GM12891 (cell line): ENCODE measurements at regions not wholly inside any gene's neighbourhood (a gene's known extent, or its start where the extent isn't known, plus 50 kb on each side); places are given as distances from the start of the nearest gene placed in this dataset.

Experiments
- DNase-seq: peaks from one replicate; pipeline ENCODE4 v3.0.0; 2011; ENCODE audit warnings: low spot score; ENCODE audit not compliant: insufficient read length
- FAIRE-seq: peaks from 2 replicates; lab custom pipeline; 2011; peaks lifted over from hg19 to GRCh38; lab: Jason Lieb, UNC
- PAX5 ChIP-seq: IDR thresholded peaks from 2 replicates; pipeline ENCODE4 v1.6.1; 2011; ENCODE audit warnings: low read length, moderate library complexity, mild to moderate bottlenecking; ENCODE audit not compliant: insufficient read depth, severe bottlenecking
- POLR2A ChIP-seq: IDR thresholded peaks from 2 replicates; pipeline ENCODE4 v1.6.1; 2011; ENCODE audit warnings: low read depth, low read length, control low read depth
- POLR2AphosphoS5 ChIP-seq: IDR thresholded peaks from 2 replicates; pipeline ENCODE4 v1.6.1; 2011; ENCODE audit warnings: low read depth, low read length, control low read depth
- POU2F2 ChIP-seq: IDR thresholded peaks from 2 replicates; pipeline ENCODE4 v1.6.1; 2011; ENCODE audit warnings: low read depth, mild to moderate bottlenecking, control low read depth, low read length, moderate library complexity
- SPI1 ChIP-seq: IDR thresholded peaks from 2 replicates; pipeline ENCODE4 v1.6.1; 2011; ENCODE audit warnings: low read depth, low read length, control low read depth
- TAF1 ChIP-seq: IDR thresholded peaks from 2 replicates; pipeline ENCODE4 v1.6.1; 2011; ENCODE audit warnings: low read depth, low read length, control low read depth

DNA sequence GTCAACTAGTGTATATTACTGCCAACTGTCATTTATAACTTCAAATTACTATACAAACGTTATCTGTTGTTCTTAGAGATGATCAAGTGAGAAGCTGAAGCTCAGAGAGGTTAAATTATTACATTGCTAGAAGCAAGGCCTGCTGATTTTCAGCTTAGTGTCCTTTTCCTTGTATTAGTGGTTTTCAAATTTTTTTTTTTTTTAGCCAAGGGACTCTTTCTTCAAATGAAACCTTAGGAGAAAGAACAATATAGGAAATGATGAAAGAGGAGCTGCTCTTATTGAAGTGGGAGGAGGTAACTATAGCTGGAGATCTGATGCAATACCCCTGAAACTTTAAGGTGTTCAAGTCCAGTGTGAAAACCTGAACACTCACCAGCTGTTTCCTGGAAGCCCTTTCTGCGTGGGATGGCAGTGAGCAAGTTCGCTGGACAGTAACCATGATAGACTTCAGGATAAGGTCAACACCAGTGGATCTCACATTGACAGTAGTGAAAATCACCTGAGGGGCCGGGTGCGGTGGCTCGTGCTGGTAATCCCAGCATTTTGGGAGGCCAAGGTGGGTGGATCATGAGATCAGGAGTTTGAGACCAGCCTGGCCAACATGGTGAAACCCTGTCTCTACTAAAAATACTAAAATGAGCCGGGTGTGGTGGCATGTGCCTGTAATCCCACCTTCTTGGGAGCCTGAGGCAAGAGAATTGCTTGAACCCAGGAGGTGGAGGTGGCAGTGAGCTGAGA is 376.2 kb downstream of the EDEM1 start:
- TF ChIP-seq POLR2AphosphoS5 = no peak
- DNase-seq (no peak), FAIRE-seq (no peak)

DNA sequence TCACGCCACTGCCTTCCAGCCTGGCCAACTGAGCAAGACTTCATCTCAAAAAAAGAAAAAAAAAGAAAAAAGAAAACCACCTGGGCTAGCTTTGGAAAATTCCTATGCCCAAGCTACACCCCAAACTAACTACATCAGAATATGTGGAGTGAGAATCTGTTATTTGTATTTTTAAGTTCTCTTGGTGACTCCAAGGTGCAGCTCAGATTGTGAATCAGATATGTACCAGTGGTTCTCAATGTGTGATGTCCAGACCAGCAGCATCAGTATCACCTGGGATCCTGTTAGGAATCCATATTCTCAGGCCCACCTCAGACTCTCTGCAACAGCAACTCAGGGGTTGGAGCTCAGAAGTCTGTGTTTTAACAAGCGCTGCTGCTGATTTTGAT is 376.8 kb downstream of the EDEM1 start:
- DNase-seq (no peak), FAIRE-seq (no peak)
- no peak for TF ChIP-seq SPI1
- no peak for TF ChIP-seq PAX5
- no peak for TF ChIP-seq TAF1
- TF ChIP-seq POU2F2 = no peak
- no peak for TF ChIP-seq POLR2AphosphoS5
- TF ChIP-seq POLR2A = no peak

DNA sequence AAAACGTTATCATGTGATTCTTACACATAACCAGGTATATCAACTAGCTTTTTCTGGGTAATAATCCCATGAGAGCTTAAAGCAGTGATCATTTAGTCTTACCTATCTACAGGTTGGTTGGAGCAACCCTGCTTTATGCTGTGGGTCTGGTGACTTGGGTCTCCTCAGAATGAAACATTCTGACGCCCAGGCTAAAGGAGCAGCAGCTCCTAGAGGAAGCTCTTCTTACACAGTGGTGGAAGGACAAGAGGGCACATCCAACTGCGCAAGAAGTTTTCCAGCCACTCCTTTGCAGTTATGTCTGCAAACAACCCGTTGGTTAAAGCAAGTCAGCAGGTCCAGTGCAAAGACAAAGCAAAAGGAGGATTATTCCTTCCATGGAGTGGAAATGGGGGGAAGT is 377.5 kb downstream of the EDEM1 start:
- no peak for DNase-seq
- FAIRE-seq = peak; percentile 67
- TF ChIP-seq TAF1 (no peak), SPI1 (no peak), POLR2A (no peak), POLR2AphosphoS5 (no peak), POU2F2 (no peak)

DNA sequence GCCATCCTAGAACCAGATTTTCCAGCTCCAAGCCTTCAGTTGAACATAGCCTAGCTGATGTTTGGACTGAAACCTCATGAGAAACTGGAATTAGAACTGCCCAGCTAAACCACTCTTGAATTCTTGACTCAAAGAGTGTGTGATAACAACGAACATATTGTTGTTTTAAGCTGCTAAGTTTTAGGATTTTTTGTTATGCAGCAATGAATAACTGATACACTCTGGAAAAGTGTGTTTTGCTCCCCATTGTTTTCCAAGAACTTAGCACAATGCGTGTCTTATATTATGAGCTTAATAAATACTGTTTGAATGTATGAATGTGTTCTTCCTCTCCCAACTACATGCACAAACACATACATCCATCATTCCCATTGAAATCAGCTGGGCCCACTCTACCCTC is 379.6 kb downstream of the EDEM1 start:
- no peak for TF ChIP-seq POLR2A
- no peak for TF ChIP-seq SPI1
- no peak for TF ChIP-seq POU2F2
- no peak for TF ChIP-seq TAF1
- no peak for TF ChIP-seq POLR2AphosphoS5
- no peak for FAIRE-seq

DNA sequence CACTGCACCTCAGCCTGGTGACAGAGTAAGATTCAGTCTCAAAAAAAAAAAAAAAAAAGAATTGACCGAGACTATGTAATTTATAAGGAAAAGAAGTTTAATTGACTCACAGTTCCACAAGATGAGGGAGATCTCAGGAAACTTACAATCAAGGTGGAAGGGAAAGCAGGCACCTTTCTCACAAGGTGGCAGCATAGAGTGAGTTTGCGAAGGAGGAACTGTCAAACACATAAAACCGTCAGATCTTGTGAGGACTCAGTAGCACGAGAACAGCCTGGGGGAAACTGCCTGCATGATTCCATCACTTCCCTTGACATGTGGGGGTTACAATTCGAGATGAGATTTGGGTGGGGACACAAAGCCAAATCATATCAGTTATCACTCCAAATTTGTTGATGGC is 380.9 kb downstream of the EDEM1 start:
- no peak for FAIRE-seq
- DNase-seq = no peak
- TF ChIP-seq SPI1 (no peak), TAF1 (no peak)

More for the DNA sequence above, 379.6 kb downstream of the EDEM1 start:
- no peak for DNase-seq

DNA sequence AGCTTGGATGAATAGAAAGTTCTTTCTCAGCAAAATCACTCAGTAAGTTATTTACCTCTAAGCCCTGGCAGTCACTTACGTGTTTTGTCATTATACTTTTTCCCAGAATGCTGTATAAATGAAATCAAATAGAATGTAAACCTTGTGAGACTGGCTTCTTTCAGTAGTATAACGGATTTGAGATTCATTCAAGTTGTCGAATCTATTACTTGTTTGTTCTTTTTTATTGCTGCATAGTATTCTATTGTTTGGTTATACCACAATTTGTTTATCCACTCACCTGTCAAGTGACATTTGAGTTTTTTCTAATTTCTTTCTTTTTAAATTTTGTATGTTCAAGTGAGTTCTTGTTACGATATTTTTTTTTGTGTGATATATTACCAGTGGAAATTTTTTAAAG is 381.6 kb downstream of the EDEM1 start:
- TF ChIP-seq POLR2AphosphoS5 = no peak
- TF ChIP-seq POLR2A = no peak
- TF ChIP-seq PAX5 = no peak
- TF ChIP-seq SPI1 = no peak
- TF ChIP-seq TAF1 = no peak
- no peak for TF ChIP-seq POU2F2
- FAIRE-seq = no peak

DNA sequence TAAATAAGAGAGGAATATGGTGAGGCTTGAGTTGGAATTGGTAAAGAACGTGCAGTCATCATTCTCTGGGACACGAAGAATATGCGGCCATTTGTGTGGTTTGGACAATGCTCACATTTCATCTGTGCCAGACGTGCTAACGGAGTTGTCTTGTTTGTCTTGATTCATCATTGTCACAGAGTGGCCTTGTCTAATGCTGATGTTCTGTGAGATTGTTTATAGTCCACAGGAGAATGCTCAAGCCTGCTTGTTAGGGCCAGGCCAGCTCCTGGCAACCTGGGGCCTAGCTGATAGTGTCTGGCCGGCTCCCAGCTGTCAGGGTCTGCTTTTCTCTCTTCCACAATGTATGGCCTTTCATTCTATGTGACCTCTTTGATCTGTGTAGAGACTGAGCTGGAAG is 384.7 kb downstream of the EDEM1 start:
- FAIRE-seq = no peak
- DNase-seq = no peak
- TF ChIP-seq POLR2A = no peak
- TF ChIP-seq POLR2AphosphoS5 = no peak
- no peak for TF ChIP-seq POU2F2
- TF ChIP-seq PAX5 = no peak
- no peak for TF ChIP-seq TAF1
- TF ChIP-seq SPI1 = no peak

More for the DNA sequence above, 381.6 kb downstream of the EDEM1 start:
- no peak for DNase-seq

DNA sequence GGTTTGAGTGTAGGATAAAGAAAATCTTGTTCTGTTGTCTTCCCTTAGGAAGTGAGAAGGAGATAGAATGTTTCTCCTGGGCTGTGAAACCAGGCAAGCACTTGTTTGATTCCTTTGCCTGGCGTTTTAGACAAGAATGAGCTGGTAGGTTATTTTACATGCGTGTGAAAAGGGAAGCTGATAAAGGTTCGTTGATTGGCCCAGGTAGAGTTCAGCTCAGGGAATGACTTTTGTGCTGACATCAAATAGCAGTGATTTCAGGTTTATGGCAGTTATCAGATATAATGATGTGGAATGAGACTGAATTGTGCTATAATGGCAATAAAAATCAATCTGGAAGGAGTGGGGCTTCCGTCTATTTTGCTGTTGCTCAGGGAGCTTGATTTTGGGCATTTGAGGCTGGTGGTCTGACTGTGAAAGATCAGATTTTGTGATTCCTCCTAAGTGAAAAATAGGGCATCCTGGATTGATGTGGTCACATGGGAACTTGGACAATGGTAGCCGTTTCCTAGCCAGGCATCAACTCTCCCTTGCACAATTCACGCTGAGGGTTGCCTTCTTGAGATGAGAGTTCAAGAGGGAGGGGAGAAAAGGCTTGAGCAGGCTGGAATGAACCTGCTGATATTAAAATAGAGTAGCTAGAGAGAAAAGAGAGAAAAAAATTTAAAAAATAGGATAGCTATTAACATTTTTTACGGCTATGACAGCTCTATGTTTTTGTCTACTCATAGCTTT is 388.9 kb downstream of the EDEM1 start:
- TF ChIP-seq POLR2A (no peak), TAF1 (no peak), PAX5 (no peak), POU2F2 (no peak)
- DNase-seq (no peak), FAIRE-seq (no peak)

DNA sequence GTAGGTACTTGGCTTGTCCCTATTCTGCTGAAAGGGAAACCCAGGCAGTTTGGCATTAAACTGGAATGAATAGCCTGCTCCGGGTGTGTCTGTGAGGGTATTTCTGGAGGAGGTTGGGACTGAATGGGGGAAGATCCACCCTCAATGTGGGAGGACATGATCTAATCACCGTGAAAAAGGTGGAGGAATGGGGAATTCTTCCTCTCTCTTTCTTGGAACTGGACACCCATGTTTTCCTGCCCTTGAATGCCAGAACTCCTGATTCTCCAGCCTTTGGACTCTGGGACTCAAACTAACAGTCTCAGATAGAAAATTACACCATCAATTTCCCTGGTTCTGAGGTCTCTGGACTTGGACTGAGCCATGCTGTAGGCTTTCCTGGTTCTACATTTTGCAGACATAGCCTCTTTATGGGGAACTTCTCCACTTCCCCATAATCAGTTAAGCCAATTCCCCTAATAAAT is 391.7 kb downstream of the EDEM1 start:
- DNase-seq = no peak

DNA sequence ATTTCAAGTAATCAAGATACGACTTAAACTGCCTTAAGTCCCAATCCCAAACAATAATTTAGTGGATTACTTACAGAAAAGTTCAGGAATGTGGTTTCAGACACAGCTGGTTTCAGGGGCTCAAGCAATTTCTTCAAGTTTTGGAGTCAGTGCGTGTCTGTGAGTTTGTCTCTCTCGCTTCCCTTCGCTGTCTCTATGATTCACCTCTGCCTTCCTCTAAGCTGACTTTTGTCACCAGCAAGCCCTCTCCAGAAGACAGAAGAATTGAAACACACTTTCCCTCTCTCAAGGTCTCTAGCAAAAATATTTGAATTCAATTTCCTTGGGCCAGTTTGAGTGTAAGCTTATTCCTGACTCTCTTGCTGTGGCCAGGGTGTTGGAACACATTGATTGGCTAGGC is 392.4 kb downstream of the EDEM1 start:
- FAIRE-seq = no peak
- TF ChIP-seq PAX5 (no peak), POU2F2 (no peak), POLR2AphosphoS5 (no peak), SPI1 (no peak), TAF1 (no peak), POLR2A (no peak)

More for the DNA sequence above, 391.7 kb downstream of the EDEM1 start:
- FAIRE-seq = no peak
- no peak for TF ChIP-seq POU2F2
- TF ChIP-seq PAX5 = no peak
- no peak for TF ChIP-seq POLR2AphosphoS5
- TF ChIP-seq POLR2A = no peak
- no peak for TF ChIP-seq SPI1
- TF ChIP-seq TAF1 = no peak

More for the DNA sequence above, 392.4 kb downstream of the EDEM1 start:
- DNase-seq = no peak
